Left lung (tissue), 4 donors: ENCODE measurements at regions not wholly inside any gene's neighbourhood (a gene's known extent, or its start where the extent isn't known, plus 50 kb on each side); places are given as distances from the start of the nearest gene placed in this dataset.

ENCODE experiments used
- ATAC-seq: fragments of 200-7000 bp; cut with Tn5 transposase; one replicate; pipeline ENCODE4 v1.9.1; 2020; ENCODE audit warnings: moderate library complexity
- DNase-seq, 4 donors: peaks; one replicate each; pipeline ENCODE4 v3.0.0-alpha.2; 2013 to 2020
- H3K27ac ChIP-seq, 2 donors: fragments of 200-600 bp; sonication (generic) in 1 of 2; one replicate each; pipeline versions ENCODE4 v1.5.0 to v1.8.0; 2020 to 2021
- H3K27me3 ChIP-seq, 2 donors: fragments of 200-600 bp; sonication (generic) in 1 of 2; one replicate each; pipeline versions ENCODE4 v1.5.0 to v1.8.0; 2020 to 2021
- H3K36me3 ChIP-seq, 2 donors: fragments of 200-600 bp; sonication (generic) in 1 of 2; one replicate each; pipeline versions ENCODE4 v1.5.0 to v1.8.0; 2020 to 2021
- H3K4me1 ChIP-seq, 2 donors: fragments of 200-600 bp; one replicate each; pipeline ENCODE4 v1.8.0; 2021
- H3K4me3 ChIP-seq, 2 donors: fragments of 200-600 bp; sonication (generic) in 1 of 2; one replicate each; pipeline versions ENCODE4 v1.5.0 to v1.8.0; 2020 to 2021; ENCODE audit warnings: mild to moderate bottlenecking in 1 of 2
- H3K9me3 ChIP-seq, 2 donors: fragments of 200-600 bp; sonication (generic) in 1 of 2; one replicate each; pipeline versions ENCODE4 v1.5.0 to v1.8.0; 2020 to 2021
- CTCF ChIP-seq, 2 donors: fragments of 200-600 bp; sonication (generic) in 1 of 2; IDR thresholded peaks; one replicate each; pipeline versions ENCODE4 v1.5.0 to v1.8.0; 2021; ENCODE audit warnings: antibody characterized with exemption in 2 of 2
- intact Hi-C, 2 donors: fragments of 100-400 bp; cut with DNase I; formaldehyde crosslinking; loops; one replicate each; pipeline versions ENCODE4 v1.11.2 to v1.14.2; 2022
- donor health status: DM: no; HTN: yes; CAD: no.
- donor health status: DM: no; HTN: no; CAD: no.

GRCh38 chr13:83211301-83211700 lies 671.0 kb downstream of the SLITRK1 start:
- no peak for DNase-seq

GRCh38 chr13:83204886-83205285 lies 677.4 kb downstream of the SLITRK1 start:
- Histone ChIP-seq H3K36me3 (no peaks in the 10 kb centered on the region), H3K9me3 (peaks cover 0 to 10% of the 10 kb centered on the region in 2 donors), H3K27me3 (no peaks in the 10 kb centered on the region), H3K27ac (no peak overlapping the region), H3K4me3 (no peak overlapping the region), H3K4me1 (no peaks in the 10 kb centered on the region)
- no peak for ATAC-seq
- TF ChIP-seq CTCF (IDR thresholded peaks at IDR 0.05), result no peak
- peak in 2 of 4 donors; percentile 24 to 26 for DNase-seq
- intact Hi-C loops, result no loop called here

More at GRCh38 chr13:83211301-83211700, 671.0 kb downstream of the SLITRK1 start:
- Histone ChIP-seq H3K27me3 (no peaks in the 10 kb centered on the region), H3K9me3 (peaks cover 0 to 29% of the 10 kb centered on the region in 2 donors), H3K36me3 (no peaks in the 10 kb centered on the region), H3K27ac (no peak overlapping the region), H3K4me1 (no peaks in the 10 kb centered on the region), H3K4me3 (no peak overlapping the region)
- intact Hi-C loops, result no loop called here
- no peak for TF ChIP-seq CTCF (IDR thresholded peaks at IDR 0.05)
- no peak for ATAC-seq

GRCh38 chr13:83201506-83201905 lies 680.8 kb downstream of the SLITRK1 start:
- H3K27me3 ChIP-seq, result no peaks in the 10 kb centered on the region
- H3K27ac ChIP-seq, result no peak overlapping the region
- no peak overlapping the region for H3K4me3 ChIP-seq
- ATAC-seq (no peak), DNase-seq (no peak)
- H3K9me3 ChIP-seq, result no peaks in the 10 kb centered on the region
- no peaks in the 10 kb centered on the region for H3K4me1 ChIP-seq
- TF ChIP-seq CTCF (IDR thresholded peaks at IDR 0.05), result no peak
- no peaks in the 10 kb centered on the region for H3K36me3 ChIP-seq
- intact Hi-C loops, result no loop called here

- no peaks in the 10 kb centered on the region for H3K27me3 ChIP-seq
- no peaks in the 10 kb centered on the region for H3K36me3 ChIP-seq
- H3K27ac ChIP-seq, result no peak overlapping the region
- TF ChIP-seq CTCF (IDR thresholded peaks at IDR 0.05), result no peak
- DNase-seq, result no peak
- ATAC-seq, result no peak
- no peaks in the 10 kb centered on the region for H3K9me3 ChIP-seq
- H3K4me1 ChIP-seq, result no peaks in the 10 kb centered on the region
- intact Hi-C loops, result no loop called here
- H3K4me3 ChIP-seq, result no peak overlapping the region
These were observed 685.0 kb downstream of the SLITRK1 start for GRCh38 chr13:83197316-83197715.

GRCh38 chr13:83190020-83190419 lies 692.3 kb downstream of the SLITRK1 start:
- no peak for TF ChIP-seq CTCF (IDR thresholded peaks at IDR 0.05)

More at GRCh38 chr13:83190020-83190419, 692.3 kb downstream of the SLITRK1 start:
- intact Hi-C loops, result no loop called here
- DNase-seq, result no peak
- ATAC-seq, result no peak
- no peaks in the 10 kb centered on the region for H3K27me3 ChIP-seq
- H3K27ac ChIP-seq, result no peak overlapping the region
- H3K4me3 ChIP-seq, result no peak overlapping the region
- peaks cover 0 to 18% of the 10 kb centered on the region in 2 donors for H3K9me3 ChIP-seq
- H3K36me3 ChIP-seq, result no peaks in the 10 kb centered on the region
- no peaks in the 10 kb centered on the region for H3K4me1 ChIP-seq
